ENCODE measurements at regions not wholly inside any gene's neighbourhood (a gene's known extent, or its start where the extent isn't known, plus 50 kb on each side); places are given as distances from the start of the nearest gene placed in this dataset.
"Not testable (repeated sequence)": the region's sequence is repeated elsewhere in the genome, so short reads cannot be mapped to it uniquely, and the experiment has no call there.

DNA sequence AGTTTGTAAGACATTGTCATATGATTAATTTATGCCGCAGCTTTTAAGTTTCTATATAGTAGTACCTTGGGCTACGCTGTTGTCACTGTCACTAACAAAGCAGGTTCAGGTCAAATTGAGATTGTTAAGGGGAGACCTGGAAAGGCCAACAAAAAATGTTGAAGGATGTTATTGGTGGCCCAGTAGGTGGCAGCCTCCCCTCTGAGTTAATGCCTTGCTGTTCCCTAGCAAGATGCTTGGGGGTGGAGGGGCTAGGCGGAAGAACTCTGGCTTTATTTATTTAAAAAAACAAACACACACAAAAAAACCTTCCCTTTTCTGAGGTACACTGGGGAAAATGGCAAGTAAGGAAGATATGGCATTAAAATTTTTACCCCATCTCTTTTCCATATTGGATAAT, 128.3 kb upstream of the ATP5MC3 start:
- Mint-ChIP-seq H3K4me3 (no peak overlapping the region), H3K27ac (no peak overlapping the region), H3K9me3 (no peaks in the 10 kb centered on the region), H3K4me1 (no peaks in the 10 kb centered on the region), H3K27me3 (peaks cover 30% of the 10 kb centered on the region), H3K36me3 (no peaks in the 10 kb centered on the region)
- ATAC-seq: no peak

DNA sequence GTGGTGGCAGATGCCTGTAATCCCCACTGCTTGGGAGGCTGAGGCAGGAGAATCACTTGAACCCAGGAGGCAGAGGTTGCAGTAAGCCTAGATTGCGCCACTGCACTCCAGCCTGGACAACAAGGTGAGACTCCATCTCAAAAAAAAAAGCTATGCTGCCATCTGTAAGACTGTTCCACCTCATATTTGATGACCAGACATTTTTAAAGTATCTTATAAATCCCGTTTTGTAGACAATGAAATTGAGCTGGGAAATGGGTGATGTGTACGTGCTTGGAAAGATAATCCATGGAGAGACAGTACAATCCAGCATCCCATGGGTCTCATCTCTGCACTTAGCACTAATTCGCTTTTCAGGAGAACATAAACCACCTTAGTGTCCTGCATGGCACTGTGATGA, 126.5 kb upstream of the ATP5MC3 start:
- H3K9me3 Mint-ChIP-seq: no peaks in the 10 kb centered on the region
- H3K4me3 Mint-ChIP-seq: no peak overlapping the region
- peaks cover 30% of the 10 kb centered on the region for H3K27me3 Mint-ChIP-seq
- ATAC-seq: no peak
- H3K4me1 Mint-ChIP-seq: no peaks in the 10 kb centered on the region
- H3K36me3 Mint-ChIP-seq: no peaks in the 10 kb centered on the region
- no peak overlapping the region for H3K27ac Mint-ChIP-seq

DNA sequence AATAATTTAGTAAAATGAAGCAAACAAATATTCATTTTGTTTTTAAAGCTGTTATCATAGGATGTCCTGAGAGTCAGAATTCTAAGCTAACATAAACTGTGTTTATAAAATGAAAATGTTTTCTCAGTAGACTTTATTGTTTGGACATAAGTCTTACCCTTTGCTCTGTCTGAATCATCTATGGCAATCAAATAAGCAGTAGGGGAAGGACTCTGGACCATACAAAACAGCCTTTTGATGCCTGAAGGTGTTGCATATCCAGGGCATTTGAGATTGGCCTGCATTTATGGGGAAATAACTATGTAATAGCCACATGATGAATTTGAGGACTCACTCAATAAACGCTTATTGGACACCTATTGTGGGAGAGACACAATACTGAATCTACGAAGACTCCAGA, 123.0 kb upstream of the ATP5MC3 start:
- ATAC-seq: no peak
- Mint-ChIP-seq H3K27ac (no peak overlapping the region), H3K9me3 (no peaks in the 10 kb centered on the region), H3K4me3 (no peak overlapping the region), H3K36me3 (no peaks in the 10 kb centered on the region), H3K4me1 (no peaks in the 10 kb centered on the region), H3K27me3 (peaks cover 22% of the 10 kb centered on the region)

DNA sequence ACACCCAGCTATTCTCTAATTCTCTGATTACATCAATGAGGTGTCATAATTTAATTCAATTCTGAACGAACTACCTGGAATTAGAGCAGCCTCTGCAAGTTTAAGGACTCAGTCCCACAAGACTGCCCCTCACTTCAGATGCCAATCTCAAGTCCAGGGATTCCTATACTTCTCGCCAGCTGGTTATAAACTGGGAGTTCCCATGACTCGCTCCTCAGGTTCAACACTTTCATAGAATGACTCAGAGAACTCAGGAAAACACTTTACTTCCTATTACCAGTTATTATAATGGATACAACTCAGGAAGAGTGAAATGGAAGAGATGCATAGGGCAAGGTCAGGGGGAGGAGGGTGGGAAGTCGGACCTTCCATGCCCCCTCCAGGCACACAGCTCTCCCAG, 112.3 kb upstream of the ATP5MC3 start:
- H3K9me3 Mint-ChIP-seq: peaks cover 9% of the 10 kb centered on the region
- no peak overlapping the region for H3K4me3 Mint-ChIP-seq
- no peak for ATAC-seq
- peaks cover 53% of the 10 kb centered on the region for H3K27me3 Mint-ChIP-seq
- no peaks in the 10 kb centered on the region for H3K36me3 Mint-ChIP-seq
- H3K27ac Mint-ChIP-seq: no peak overlapping the region
- H3K4me1 Mint-ChIP-seq: no peaks in the 10 kb centered on the region

DNA sequence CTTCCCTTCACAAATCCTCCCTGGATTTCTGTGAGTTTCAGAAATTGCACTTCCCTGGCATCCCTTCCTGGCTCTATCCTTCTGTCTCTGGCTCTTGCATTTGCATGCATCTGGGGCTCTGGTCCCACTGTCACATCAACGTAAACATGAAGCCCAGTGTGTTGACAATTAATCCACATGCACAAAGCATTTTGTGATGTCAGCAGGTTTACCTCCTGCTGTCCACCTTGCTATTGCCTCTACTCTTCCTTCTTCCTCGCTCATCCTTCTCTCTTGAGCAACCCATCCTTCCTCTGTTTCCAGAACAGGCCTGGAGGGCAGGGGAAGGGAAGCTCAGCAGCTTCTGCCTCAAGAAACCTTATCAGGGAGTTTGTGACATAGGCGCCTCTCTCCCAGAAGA, 111.7 kb upstream of the ATP5MC3 start:
- Mint-ChIP-seq H3K36me3 (no peaks in the 10 kb centered on the region), H3K9me3 (peaks cover 6% of the 10 kb centered on the region), H3K27ac (no peak overlapping the region), H3K4me3 (no peak overlapping the region), H3K4me1 (no peaks in the 10 kb centered on the region), H3K27me3 (peaks cover 58% of the 10 kb centered on the region)
- ATAC-seq: no peak

DNA sequence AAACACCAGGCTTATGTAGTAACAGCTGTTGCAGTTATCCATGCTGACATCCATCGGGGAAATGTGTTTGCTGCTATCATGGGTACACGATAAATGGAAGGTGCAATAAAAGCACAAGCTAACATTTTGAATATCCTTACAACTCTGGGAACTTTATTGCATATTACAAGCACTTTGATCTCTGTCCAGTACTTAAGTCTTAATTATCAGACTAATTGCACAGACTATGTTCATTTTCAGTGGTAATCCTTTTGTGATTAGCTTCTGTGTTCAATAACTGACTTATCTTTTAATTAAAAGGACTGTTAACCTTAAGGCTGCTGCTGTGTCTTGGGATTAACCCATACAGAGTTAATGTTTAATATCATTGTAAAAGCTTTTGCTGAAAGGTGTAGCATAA, 101.4 kb upstream of the ATP5MC3 start:
- Mint-ChIP-seq H3K4me3 (no peak overlapping the region), H3K36me3 (no peaks in the 10 kb centered on the region), H3K27me3 (no peaks in the 10 kb centered on the region), H3K9me3 (no peaks in the 10 kb centered on the region), H3K27ac (no peak overlapping the region), H3K4me1 (no peaks in the 10 kb centered on the region)
- no peak for ATAC-seq

DNA sequence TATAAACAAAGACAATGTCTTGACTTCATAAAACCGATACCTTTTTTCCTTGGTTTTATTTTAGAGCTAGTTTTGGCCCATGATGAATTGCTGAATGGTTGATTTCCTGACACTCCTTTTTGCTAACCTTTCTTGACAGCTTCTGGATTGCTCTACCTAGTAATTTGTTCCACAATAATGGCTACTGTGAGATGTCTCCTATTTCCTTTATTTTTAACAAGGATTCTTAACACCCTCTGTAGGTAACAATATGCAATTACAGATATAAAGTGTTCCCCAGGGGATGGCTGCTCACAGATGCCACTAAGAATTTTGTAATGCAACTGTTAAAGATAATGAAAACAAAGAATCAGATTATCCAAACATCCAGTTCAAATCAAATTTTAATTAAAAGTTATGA, 100.8 kb upstream of the ATP5MC3 start:
- ATAC-seq: no peak
- Mint-ChIP-seq H3K27ac (no peak overlapping the region), H3K27me3 (no peaks in the 10 kb centered on the region), H3K4me1 (no peaks in the 10 kb centered on the region), H3K4me3 (no peak overlapping the region), H3K36me3 (no peaks in the 10 kb centered on the region), H3K9me3 (no peaks in the 10 kb centered on the region)

DNA sequence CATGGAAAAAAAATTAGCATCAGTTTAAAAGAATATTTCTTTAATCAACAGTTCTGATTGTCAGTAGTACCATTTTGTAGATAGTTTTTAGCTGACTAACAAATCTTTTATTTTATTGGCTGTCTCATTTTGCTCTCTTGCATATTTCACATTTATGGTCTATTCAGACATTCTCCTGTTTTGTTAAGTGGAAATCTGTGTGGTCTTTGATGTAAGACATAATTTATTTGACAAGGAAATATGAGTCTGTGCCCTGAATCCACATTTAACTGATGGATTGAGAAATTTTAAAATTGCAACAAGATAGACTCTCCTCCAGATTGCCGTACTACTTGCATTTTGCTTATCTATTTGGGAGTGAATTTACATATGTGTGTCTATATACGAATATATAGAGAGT, 96.3 kb upstream of the ATP5MC3 start:
- Mint-ChIP-seq H3K27me3 (no peaks in the 10 kb centered on the region), H3K4me1 (no peaks in the 10 kb centered on the region), H3K27ac (no peak overlapping the region), H3K4me3 (no peak overlapping the region), H3K9me3 (no peaks in the 10 kb centered on the region), H3K36me3 (no peaks in the 10 kb centered on the region)
- ATAC-seq: no peak

DNA sequence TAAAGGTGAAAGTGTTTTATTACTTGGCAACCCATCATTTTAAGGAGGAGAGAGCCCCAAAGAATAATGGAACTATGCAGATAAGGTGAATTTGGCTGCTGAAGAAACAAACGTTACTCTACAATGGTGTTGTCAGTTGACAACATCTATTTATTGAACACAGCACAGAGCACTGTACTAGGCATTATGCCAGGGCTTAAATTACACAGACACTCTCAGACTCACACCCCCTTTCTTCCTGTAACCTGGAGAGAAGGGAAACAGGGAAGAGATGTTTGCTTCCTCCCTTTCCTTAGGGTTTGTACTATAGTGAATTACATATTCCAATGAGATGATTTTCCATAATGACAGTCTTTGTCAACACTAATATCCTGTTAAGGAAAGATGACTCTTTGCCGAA, 94.0 kb upstream of the ATP5MC3 start:
- Mint-ChIP-seq H3K27ac (no peak overlapping the region), H3K4me1 (no peaks in the 10 kb centered on the region), H3K4me3 (no peak overlapping the region), H3K36me3 (no peaks in the 10 kb centered on the region), H3K9me3 (no peaks in the 10 kb centered on the region), H3K27me3 (no peaks in the 10 kb centered on the region)
- ATAC-seq: no peak

DNA sequence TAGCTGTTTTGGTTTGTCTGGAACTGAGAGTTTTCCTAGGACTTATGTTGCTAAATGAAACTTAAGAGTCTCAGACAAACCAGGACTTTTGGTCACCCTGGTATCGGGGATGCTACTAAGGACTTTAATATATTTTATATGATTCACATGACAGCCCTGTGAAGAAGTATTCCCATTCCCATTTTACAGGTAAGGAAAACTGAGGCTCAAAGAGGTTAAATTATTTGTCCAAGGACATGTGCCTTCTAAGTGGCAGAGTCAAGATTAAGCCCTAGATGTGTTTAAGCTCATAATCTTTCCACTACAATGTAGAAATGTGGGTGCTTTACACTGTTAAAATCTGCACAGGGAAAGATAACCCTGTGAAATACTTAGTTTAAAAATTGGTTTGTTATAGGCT, 77.7 kb upstream of the ATP5MC3 start:
- H3K4me3 Mint-ChIP-seq: no peak overlapping the region
- no peak overlapping the region for H3K27ac Mint-ChIP-seq
- H3K9me3 Mint-ChIP-seq: no peaks in the 10 kb centered on the region
- H3K36me3 Mint-ChIP-seq: no peaks in the 10 kb centered on the region
- no peaks in the 10 kb centered on the region for H3K4me1 Mint-ChIP-seq
- no peak for ATAC-seq
- H3K27me3 Mint-ChIP-seq: no peaks in the 10 kb centered on the region

DNA sequence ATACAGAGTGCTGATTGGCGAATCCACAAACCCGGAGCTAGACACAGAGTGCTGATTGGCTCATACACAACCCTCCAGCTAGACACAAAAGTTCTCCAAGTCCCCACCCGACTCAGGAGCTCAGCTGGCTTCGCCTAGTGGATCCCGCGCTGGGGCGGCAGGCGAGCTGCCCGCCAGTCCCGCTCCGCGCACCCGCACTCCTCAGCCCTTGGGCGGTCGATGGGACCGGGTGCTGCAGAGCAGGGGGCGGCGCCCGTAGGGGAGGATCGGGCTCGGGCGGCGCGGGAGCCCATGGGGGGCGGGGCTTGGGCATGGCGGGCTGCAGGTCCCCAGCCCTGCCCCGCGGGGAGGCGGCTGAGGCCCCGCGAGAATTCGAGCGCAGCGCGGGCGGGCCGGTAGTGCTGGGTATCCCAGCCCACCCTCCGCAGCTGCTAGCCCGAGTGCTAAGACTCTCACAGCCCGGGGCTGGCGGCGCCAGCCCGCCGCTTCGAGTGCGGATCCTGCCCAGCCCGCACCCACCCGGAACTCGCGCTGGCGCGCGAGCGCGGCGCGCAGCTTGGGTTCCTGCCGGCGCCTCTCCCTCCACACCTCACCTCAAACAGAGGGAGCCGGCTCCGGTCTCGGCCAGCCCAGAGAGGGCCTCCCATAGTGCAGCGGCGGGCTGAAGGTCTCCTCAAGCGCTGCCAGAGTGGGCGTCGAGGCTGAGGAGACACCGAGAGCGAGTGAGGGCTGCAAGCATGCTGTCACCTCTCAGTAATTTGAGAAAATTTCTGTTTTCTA, 75.5 kb upstream of the ATP5MC3 start:
- no peaks in the 10 kb centered on the region for H3K27me3 Mint-ChIP-seq
- ATAC-seq: peak; percentile 62
- H3K27ac Mint-ChIP-seq: no peak overlapping the region
- no peaks in the 10 kb centered on the region for H3K9me3 Mint-ChIP-seq
- no peaks in the 10 kb centered on the region for H3K4me1 Mint-ChIP-seq
- H3K4me3 Mint-ChIP-seq: no peak overlapping the region
- no peaks in the 10 kb centered on the region for H3K36me3 Mint-ChIP-seq

DNA sequence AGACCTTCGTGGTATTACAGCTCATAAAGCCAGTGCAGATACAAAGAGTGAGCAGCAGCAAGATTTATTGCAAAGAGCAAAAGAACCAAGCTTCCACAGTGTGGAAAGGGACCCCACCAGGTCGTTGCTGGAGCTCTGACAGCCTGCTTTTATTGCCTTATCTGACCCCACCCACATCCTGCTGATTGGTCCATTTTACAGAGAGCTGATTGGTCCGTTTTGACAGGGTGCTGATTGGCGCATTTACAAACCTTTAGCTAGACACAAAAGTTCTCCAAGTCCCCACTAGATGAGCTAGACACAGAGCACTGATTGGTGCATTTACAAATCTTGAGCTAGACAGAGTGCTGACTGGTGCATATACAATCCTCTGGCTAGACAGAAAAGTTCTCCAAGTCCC, 74.9 kb upstream of the ATP5MC3 start:
- H3K9me3 Mint-ChIP-seq, H3K36me3 Mint-ChIP-seq, ATAC-seq, H3K27me3 Mint-ChIP-seq, H3K4me3 Mint-ChIP-seq, H3K27ac Mint-ChIP-seq, H3K4me1 Mint-ChIP-seq: not testable (repeated sequence)

DNA sequence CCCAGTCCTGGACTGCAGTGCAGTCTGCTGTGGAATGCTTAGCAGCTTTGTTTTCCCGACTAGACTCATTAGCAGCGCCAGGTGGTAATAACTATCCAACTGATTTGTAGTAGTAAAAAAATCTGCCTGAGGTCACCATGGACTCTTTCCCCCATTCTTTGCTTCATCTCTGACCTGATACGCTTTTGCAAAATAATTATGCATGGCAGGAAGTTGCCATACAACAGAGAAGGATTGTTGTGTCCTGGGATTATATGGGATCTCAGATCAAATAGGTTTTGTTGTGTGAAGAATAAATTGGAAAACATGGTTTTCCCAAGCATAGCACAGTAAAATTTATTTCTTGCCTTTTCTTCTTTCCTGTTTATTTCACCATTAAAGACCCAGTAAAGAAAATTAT, 72.4 kb upstream of the ATP5MC3 start:
- H3K9me3 Mint-ChIP-seq: no peaks in the 10 kb centered on the region
- no peaks in the 10 kb centered on the region for H3K36me3 Mint-ChIP-seq
- no peak for ATAC-seq
- H3K4me3 Mint-ChIP-seq: no peak overlapping the region
- no peaks in the 10 kb centered on the region for H3K4me1 Mint-ChIP-seq
- no peaks in the 10 kb centered on the region for H3K27me3 Mint-ChIP-seq
- H3K27ac Mint-ChIP-seq: no peak overlapping the region

DNA sequence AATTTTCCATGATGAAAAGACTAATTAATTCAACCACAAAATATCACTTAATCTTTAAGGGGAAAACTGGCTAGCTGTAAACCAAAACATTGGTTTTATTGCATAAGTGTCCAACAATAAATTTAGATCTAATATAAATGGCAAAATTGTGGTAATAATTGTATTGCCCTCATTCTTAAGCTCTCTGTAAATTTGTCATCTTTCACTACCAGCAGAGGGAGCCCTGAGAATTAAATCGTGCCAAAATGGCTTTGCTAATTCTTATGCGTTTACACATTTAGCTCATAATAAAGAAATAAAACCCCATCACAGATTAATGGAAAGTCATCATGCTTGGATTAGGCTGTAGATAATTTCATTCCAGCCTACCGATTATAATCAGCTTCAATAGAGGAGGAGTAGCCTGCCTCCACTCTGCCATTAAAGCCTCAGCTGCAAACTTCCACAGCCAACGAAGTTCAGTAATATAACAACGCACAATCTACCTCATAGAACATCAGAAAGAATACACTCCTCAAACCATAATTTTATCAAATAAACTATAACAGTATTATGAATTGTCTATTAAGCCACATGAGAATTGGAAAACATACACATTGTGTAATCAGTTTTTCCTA, 70.0 kb upstream of the ATP5MC3 start:
- H3K4me3 Mint-ChIP-seq: no peak overlapping the region
- H3K27ac Mint-ChIP-seq: no peak overlapping the region
- no peak for ATAC-seq
- no peaks in the 10 kb centered on the region for H3K4me1 Mint-ChIP-seq
- H3K36me3 Mint-ChIP-seq: no peaks in the 10 kb centered on the region
- no peaks in the 10 kb centered on the region for H3K9me3 Mint-ChIP-seq
- H3K27me3 Mint-ChIP-seq: no peaks in the 10 kb centered on the region

DNA sequence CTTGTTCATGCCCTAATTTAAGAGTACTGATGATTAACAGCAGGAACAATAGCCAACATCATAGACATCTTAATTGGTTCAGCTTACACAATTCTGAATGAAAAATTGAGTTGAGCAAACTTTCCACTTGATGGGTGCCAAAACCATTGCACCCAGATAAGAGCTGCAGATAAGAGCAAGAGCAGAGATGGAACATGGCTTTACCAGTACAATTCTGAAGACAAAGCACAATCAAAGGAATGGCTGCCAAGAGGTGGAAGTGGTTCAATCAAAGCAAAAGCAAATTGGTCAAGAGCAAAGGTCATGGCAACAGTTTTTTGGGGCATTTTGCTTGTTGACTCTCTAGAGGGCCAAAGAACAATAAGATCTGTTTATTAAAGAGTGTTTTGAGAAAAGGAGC, 65.6 kb upstream of the ATP5MC3 start:
- H3K9me3 Mint-ChIP-seq: no peaks in the 10 kb centered on the region
- no peak overlapping the region for H3K4me3 Mint-ChIP-seq
- no peak overlapping the region for H3K27ac Mint-ChIP-seq
- peaks cover 2% of the 10 kb centered on the region for H3K27me3 Mint-ChIP-seq
- no peak for ATAC-seq
- no peaks in the 10 kb centered on the region for H3K36me3 Mint-ChIP-seq
- H3K4me1 Mint-ChIP-seq: no peaks in the 10 kb centered on the region

DNA sequence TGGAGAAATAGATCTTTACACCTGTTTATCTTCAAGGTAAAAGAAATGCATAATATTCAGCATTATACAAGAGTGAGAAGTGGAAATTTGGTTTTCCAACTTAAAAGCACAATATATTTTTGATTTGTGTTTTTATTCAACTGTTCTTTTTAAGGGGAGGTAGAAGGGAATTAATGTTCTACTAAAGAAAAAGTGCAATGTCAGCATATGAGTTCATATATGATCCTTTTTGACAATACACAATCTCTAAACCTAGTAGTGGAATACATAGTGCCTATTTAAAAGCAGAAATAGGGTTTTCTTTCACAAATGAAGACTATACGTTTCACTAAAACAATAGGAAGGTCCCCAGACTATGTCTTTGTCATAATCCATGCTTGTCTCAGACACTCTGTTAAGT, 63.2 kb upstream of the ATP5MC3 start:
- Mint-ChIP-seq H3K9me3 (peaks cover 4% of the 10 kb centered on the region), H3K27me3 (peaks cover 16% of the 10 kb centered on the region), H3K4me1 (no peaks in the 10 kb centered on the region)

More for the DNA sequence above, 63.2 kb upstream of the ATP5MC3 start:
- Mint-ChIP-seq H3K36me3 (peaks cover 4% of the 10 kb centered on the region), H3K27ac (no peak overlapping the region), H3K4me3 (no peak overlapping the region)
- ATAC-seq: no peak

Measured in stimulated activated memory B cell treated with anti-CD40 and anti-IgM and Interleukin-4, amounts not matched to agents 10 μg/mL and 1 μg/mL and 100 μg/mL, for 72 hours (primary cell).